ENCODE measurements at regions not wholly inside any gene's neighbourhood (a gene's known extent, or its start where the extent isn't known, plus 50 kb on each side); places are given as distances from the start of the nearest gene placed in this dataset.

GRCh38 chr1:112807117-112807516 lies 92.0 kb upstream of the PPM1J start:
- ATAC-seq, result no peak
- no peak for FAIRE-seq
- Histone ChIP-seq H3K27me3 (no peaks in the 10 kb centered on the region), H3K4me1 (peaks cover 0 to 9% (median 0%) of the 10 kb centered on the region in 3 donors), H3K9me3 (no peaks in the 10 kb centered on the region), H3K36me3 (no peaks in the 10 kb centered on the region), H3K4me3 (no peak overlapping the region), H3K27ac (no peak overlapping the region)
- TF ChIP-seq CTCF (IDR thresholded peaks at IDR 0.05), result no peak
- intact Hi-C loops (cut with DNase I), result no loop called here
- WGBS, 2 donors, result 71 to 74% methylated on average over 6 of the region's 6 CpGs
- no peak for DNase-seq

GRCh38 chr1:112806090-112806642 lies 91.0 kb upstream of the PPM1J start:
- peak in 5 of 6 donors; percentile 30 to 84 (median 73) for DNase-seq
- ATAC-seq, result peak; percentile 55 to 85 (median 79)
- H3K27me3 ChIP-seq, result no peaks in the 10 kb centered on the region
- H3K9me3 ChIP-seq, result no peaks in the 10 kb centered on the region
- no peak for TF ChIP-seq CTCF (IDR thresholded peaks at IDR 0.05)
- H3K4me1 ChIP-seq, result peaks cover 0 to 9% (median 0%) of the 10 kb centered on the region in 3 donors
- no peak overlapping the region for H3K4me3 ChIP-seq
- peak overlapping the region in 3 of 4 donors; percentile 17 to 64 (median 18) for H3K27ac ChIP-seq
- intact Hi-C loops (cut with DNase I), result no loop called here
- FAIRE-seq, result no peak
- 30 to 39% methylated on average over 3 of the region's 3 CpGs for WGBS, 2 donors
- H3K36me3 ChIP-seq, result no peaks in the 10 kb centered on the region

GRCh38 chr1:112805155-112805853 lies 90.2 kb upstream of the PPM1J start:
- peak in 2 of 4 donors; percentile 10 to 24 for ATAC-seq
- intact Hi-C loops (cut with DNase I), result no loop called here
- Histone ChIP-seq H3K9me3 (no peaks in the 10 kb centered on the region), H3K4me1 (peaks cover 0 to 9% (median 0%) of the 10 kb centered on the region in 3 donors), H3K36me3 (no peaks in the 10 kb centered on the region), H3K27ac (peak overlapping the region in 2 of 4 donors; percentile 18 to 64), H3K27me3 (no peaks in the 10 kb centered on the region), H3K4me3 (no peak overlapping the region)
- no peak for TF ChIP-seq CTCF (IDR thresholded peaks at IDR 0.05)
- DNase-seq, result no peak
- WGBS, 2 donors, result 78 to 86% methylated on average over 3 of the region's 3 CpGs
- no peak for FAIRE-seq

- no peak for FAIRE-seq
- Histone ChIP-seq H3K4me1 (peaks cover 0 to 9% (median 0%) of the 10 kb centered on the region in 3 donors), H3K36me3 (no peaks in the 10 kb centered on the region), H3K27ac (no peak overlapping the region), H3K9me3 (no peaks in the 10 kb centered on the region), H3K27me3 (no peaks in the 10 kb centered on the region), H3K4me3 (no peak overlapping the region)
- TF ChIP-seq CTCF (IDR thresholded peaks at IDR 0.05), result peak; percentile 54 to 75 (median 68)
- ATAC-seq, result peak; percentile 92 to 99 (median 94)
- WGBS, 2 donors, result 39 to 41% methylated on average over 10 of the region's 10 CpGs
- peak; percentile 65 to 93 (median 82) for DNase-seq
- intact Hi-C loops (cut with DNase I), result loop anchor here (2.0 to 5.0 kb wide), 3 partner anchors 82 to 87 kb away; partner anchors contain the start of gene PPM1J (in 1 of the 3)
These were observed 89.0 kb upstream of the PPM1J start for GRCh38 chr1:112803906-112804762.
